ENCODE measurements at regions not wholly inside any gene's neighbourhood (a gene's known extent, or its start where the extent isn't known, plus 50 kb on each side); places are given as distances from the start of the nearest gene placed in this dataset.

GRCh38 chr5:155998257-155998656 lies 328.7 kb upstream of the SGCD start:
- Histone ChIP-seq H4K20me1 (replicated peaks; ENCODE audit: control insufficient read depth, extremely low read depth, insufficient read depth, low read length) (no peaks in the 10 kb centered on the region), H2AFZ (ENCODE audit: low read depth, low read length) (no peak overlapping the region), H3K27ac (ENCODE audit: insufficient read depth, low read depth, low read length) (no peak overlapping the region), H3K4me1 (ENCODE audit: control insufficient read depth, extremely low read depth, insufficient read depth, low read length) (no peaks in the 10 kb centered on the region), H3K9me3 (replicated peaks; ENCODE audit: control insufficient read depth, insufficient read depth, low read length) (peaks cover 2% of the 10 kb centered on the region), H3K79me2 (ENCODE audit: control insufficient read depth, insufficient read depth, low read length) (no peaks in the 10 kb centered on the region), H3K4me2 (ENCODE audit: insufficient read depth, low read length) (no peak overlapping the region), H3K4me3 (replicated peaks in 1 of 3; ENCODE audit: insufficient read depth in 1 of 3, low read depth in 1 of 3, low read length in 3 of 3) (no peak overlapping the region), H3K27me3 (ENCODE audit: control insufficient read depth in 2 of 2, insufficient read depth in 2 of 2, low read length in 2 of 2) (no peaks in the 10 kb centered on the region), H3K36me3 (ENCODE audit: control insufficient read depth in 2 of 2, extremely low read depth in 1 of 2, insufficient read depth in 2 of 2, low read length in 2 of 2) (no peaks in the 10 kb centered on the region), H3K9ac (replicated peaks; ENCODE audit: extremely low read depth, insufficient read depth, low read length) (no peak overlapping the region), H3K9me1 (replicated peaks; ENCODE audit: control insufficient read depth, extremely low read depth, insufficient read depth, low read length) (no peaks in the 10 kb centered on the region)
- FAIRE-seq (no peak), DNase-seq (ENCODE audit: low read depth, low spot score) (no peak)
- dilution Hi-C loops (cut with MboI; ENCODE audit: extremely low pct_ligation_motif_present, low sequenced_read_pairs): no loop called here
- TF ChIP-seq CTCF (IDR thresholded peaks at IDR 0.05; ENCODE audit: extremely low read depth in 1 of 2, insufficient read depth in 1 of 2, low read depth in 1 of 2, low read length in 2 of 2) (no peak), GATA2 (IDR thresholded peaks at IDR 0.05; ENCODE audit: insufficient read depth, insufficient read length, low read depth, low read length) (no peak), EZH2 (IDR thresholded peaks at IDR 0.05; ENCODE audit: borderline replicate concordance, low read depth, low read length, severe bottlenecking) (no peak), POLR2A (IDR thresholded peaks at IDR 0.05; ENCODE audit: low read depth, low read length) (no peak), MYC (IDR thresholded peaks at IDR 0.05; ENCODE audit: low read depth, low read length) (no peak), POLR2AphosphoS5 (IDR thresholded peaks at IDR 0.05; ENCODE audit: insufficient read depth, low read depth, low read length) (no peak), MAX (IDR thresholded peaks at IDR 0.05; ENCODE audit: insufficient read depth, insufficient read length) (no peak), JUN (IDR thresholded peaks at IDR 0.05; ENCODE audit: borderline replicate concordance, insufficient read depth, insufficient read length, low read depth) (no peak), FOS (IDR thresholded peaks at IDR 0.05; ENCODE audit: borderline replicate concordance, insufficient read depth, low read length) (no peak)
- CTCF ChIA-PET: no interaction called here
- POLR2A ChIA-PET: no interaction called here
- intact Hi-C loops (cut with micrococcal nuclease): no loop called here
- BruUV-seq (replicated peaks): no TSS peak

Data from endothelial cell of umbilical vein (primary cell).